Esophagus squamous epithelium (tissue), 5 donors: ENCODE measurements at regions not wholly inside any gene's neighbourhood (a gene's known extent, or its start where the extent isn't known, plus 50 kb on each side); places are given as distances from the start of the nearest gene placed in this dataset.
"Not testable (repeated sequence)": the region's sequence is repeated elsewhere in the genome, so short reads cannot be mapped to it uniquely, and the experiment has no call there.

ENCODE experiments used
- DNase-seq: peaks from one replicate; lab custom pipeline; 2025; lab: John Stamatoyannopoulos, UW
- H3K27ac ChIP-seq, 4 donors: fragments of 200-600 bp; sonication (generic); one replicate each; pipeline ENCODE4 v1.5.1; 2016 to 2019; ENCODE audit warnings: mild to moderate bottlenecking in 1 of 4
- H3K27me3 ChIP-seq, 4 donors: fragments of 200-600 bp; sonication (generic); 1 replicate in 3 of 4; 2 replicates in 1 of 4; pipeline versions ENCODE4 v1.5.1 to v1.6.0; 2017 to 2021; ENCODE audit warnings: antibody characterized with exemption in 1 of 4
- H3K36me3 ChIP-seq, 3 donors: fragments of 200-600 bp; sonication (generic); one replicate each; pipeline ENCODE4 v1.5.1; 2016 to 2019
- H3K4me1 ChIP-seq, 3 donors: fragments of 200-600 bp; sonication (generic); one replicate each; pipeline ENCODE4 v1.5.1; 2017 to 2019
- H3K4me3 ChIP-seq, 4 donors: fragments of 200-600 bp; sonication (generic); 1 replicate in 3 of 4; 2 replicates in 1 of 4; pipeline ENCODE4 v1.5.1; 2016 to 2019; ENCODE audit warnings: mild to moderate bottlenecking in 2 of 4, moderate library complexity in 1 of 4
- H3K9me3 ChIP-seq, 3 donors: fragments of 200-600 bp; sonication (generic); one replicate each; pipeline ENCODE4 v1.5.1; 2016 to 2019
- WGBS, 2 donors: methylation state at CpG; one replicate each; pipeline ENCODE4 v1.1.5; 2018; 5-methylcytosine and 5-hydroxymethylcytosine counted together
- intact Hi-C: fragments of 100-400 bp; cut with DNase I; formaldehyde crosslinking; loops from one replicate; pipeline ENCODE4 v1.15.0; 2022
- donor health status: DM: yes; HTN: yes; CAD: no.

DNA sequence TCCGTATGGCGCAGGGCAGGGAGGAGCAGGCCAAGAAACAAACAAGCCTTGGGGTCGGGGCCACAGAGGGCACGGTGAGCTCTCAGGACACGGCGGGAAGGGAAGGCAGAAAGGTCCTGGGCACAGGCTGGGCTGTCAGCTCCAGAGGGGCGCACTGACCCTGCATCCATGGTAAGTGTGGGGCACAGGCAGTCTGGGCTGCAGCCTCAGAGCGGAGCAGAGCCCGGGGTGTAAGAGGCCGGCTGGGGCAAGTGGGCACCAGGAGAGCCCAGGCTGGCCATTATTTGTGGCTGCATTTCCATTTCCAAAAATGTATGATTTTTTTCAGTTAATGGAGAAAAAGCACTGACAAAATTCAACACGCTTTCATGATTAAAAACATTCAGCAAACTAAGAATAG is 188.8 kb upstream of the PRKX start:
- intact Hi-C loops, DNase-seq: not testable (repeated sequence)
- no CpG with 5 or more reads among the region's 11 CpGs for WGBS, 2 donors

DNA sequence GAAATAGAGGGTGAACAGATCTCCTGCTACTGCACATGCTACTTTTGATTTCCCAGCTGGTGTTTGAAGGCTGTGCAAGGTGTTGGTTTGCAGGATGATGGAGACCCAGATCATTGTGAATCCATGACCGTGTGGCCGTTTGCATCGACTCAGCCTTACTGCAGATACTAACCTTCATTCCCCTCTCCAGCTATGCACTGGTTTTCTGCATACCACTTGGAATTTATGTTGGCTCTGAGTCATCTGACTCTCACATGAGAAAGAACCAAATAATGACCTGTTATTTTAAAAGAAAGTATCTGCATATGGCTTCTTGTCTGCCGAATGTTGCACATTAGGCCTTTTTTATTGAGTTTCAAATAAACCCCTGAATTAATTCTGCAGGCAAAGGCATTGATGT is 183.3 kb upstream of the PRKX start:
- no CpG with 5 or more reads among the region's 4 CpGs for WGBS, 2 donors
- not testable (repeated sequence) for H3K9me3 ChIP-seq

More for the DNA sequence above, 188.8 kb upstream of the PRKX start:
- not testable (repeated sequence) for H3K4me3 ChIP-seq, H3K27ac ChIP-seq, H3K36me3 ChIP-seq, H3K27me3 ChIP-seq, H3K9me3 ChIP-seq, H3K4me1 ChIP-seq

DNA sequence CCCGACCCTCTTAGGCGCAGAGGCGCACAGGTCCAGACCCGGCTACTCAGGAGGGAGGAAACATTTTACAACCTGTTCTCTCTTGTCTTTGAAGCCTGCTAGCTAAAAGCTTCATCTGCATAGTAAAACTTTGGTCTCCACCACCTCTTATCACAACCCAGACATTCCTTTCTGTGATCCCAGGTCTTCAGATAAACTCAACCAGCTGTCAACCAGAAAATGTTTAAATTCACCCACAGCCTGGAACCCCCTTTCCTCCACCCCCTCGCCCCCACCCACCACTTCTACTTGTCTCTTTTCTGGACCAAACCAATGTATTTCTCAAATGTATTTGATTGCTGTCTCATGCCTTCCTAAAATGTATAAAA is 169.1 kb upstream of the PRKX start:
- H3K27me3 ChIP-seq, intact Hi-C loops, H3K27ac ChIP-seq, H3K9me3 ChIP-seq, H3K4me1 ChIP-seq, H3K36me3 ChIP-seq, DNase-seq: not testable (repeated sequence)
- 54% methylated on average over 1 of the region's 5 CpGs; no CpG with 5 or more reads in 1 of the 2 donors for WGBS, 2 donors
- peak overlapping the region in 1 of 4 donors; percentile 33 for H3K4me3 ChIP-seq

More for the DNA sequence above, 183.3 kb upstream of the PRKX start:
- H3K27me3 ChIP-seq, H3K36me3 ChIP-seq, H3K4me1 ChIP-seq, H3K27ac ChIP-seq, intact Hi-C loops, H3K4me3 ChIP-seq, DNase-seq: not testable (repeated sequence)

DNA sequence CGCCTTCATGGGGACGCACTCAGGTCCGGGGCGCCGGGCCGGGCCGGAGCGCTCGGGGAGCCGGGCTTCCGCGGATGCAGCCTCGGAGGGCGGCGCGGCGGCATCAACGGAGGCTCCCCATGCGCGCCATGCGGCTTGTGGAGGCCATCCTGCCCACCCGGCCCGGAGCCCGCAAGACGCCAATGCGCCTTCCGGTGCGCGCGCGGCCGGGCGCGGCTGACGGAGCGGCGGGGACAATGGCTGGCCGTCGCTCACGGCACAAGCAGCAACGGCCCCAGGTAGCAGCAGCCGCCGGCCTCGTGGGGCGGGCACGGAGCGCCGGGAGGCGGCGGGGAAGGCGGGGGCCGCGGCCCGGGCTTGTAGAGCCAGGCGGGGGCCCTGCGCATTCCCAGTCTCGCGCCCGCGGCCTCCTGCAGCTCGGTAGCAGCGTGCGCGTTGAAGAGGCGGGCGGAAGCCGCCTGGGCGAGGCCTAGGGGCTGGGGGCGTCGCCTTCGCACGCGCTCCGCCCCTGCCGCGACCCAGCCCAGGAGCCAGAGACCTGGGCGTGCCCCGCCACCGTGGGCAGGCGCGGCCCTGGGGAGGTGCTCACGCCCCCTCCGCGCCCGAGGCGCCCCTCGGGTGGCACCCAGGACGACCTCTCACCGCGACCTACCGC is 168.6 kb upstream of the PRKX start:
- H3K27ac ChIP-seq, H3K4me1 ChIP-seq, intact Hi-C loops, H3K36me3 ChIP-seq, H3K9me3 ChIP-seq, H3K27me3 ChIP-seq, DNase-seq, H3K4me3 ChIP-seq: not testable (repeated sequence)
- WGBS, 2 donors = no CpG with 5 or more reads among the region's 91 CpGs

DNA sequence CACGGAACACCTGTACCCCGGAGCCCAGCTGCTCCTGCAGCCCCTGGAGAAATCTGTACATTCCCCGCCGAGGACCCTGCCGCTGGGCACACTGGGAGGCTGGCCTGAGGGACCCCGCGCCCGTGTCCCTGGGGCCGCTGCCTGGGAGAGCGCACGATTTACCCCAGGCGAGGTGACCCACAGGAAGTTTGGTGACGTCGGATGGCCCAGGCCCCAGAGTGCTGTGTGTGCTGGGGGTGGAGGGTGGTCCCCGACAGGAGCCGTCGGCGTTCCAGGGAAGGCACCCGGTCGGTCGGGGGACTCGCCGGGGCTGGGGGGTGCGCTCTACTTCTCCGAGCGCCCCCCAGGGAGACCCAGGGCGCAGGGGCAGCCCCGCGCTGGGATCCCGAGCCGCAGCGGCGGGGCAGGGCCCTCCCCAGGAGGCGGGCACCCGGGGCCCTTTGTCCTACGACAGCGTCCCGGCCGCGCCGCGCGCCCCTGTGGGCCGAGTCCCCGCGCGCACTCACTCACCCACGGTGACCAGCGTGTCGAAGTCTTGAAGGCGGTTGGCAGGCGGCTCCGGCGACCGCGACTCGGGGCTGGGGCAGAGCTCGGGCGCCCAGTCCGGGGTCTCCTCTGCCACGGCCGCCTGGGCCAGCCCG is 167.9 kb upstream of the PRKX start:
- H3K4me3 ChIP-seq, H3K27ac ChIP-seq, H3K4me1 ChIP-seq, intact Hi-C loops, H3K36me3 ChIP-seq, DNase-seq, H3K9me3 ChIP-seq, H3K27me3 ChIP-seq: not testable (repeated sequence)
- no CpG with 5 or more reads among the region's 63 CpGs for WGBS, 2 donors

DNA sequence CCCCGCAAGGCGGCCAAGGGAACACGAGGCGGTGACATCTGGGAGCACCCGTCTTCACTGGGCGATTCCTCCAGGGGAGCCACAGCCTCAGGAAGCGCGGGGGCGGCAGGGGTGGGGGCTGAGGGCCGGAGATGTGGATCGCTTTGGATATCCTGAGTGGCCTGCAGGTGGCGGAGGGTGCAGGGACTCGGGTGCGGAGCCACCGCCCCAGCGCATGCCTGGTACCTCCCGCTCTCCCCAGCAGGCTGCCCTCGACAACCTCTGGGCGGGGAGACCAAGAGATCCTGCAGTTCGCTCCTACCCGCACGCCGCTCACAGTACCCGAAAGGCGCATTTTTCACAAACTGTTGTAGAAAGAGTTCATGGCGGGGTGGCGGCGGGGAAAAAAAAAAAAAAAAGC is 162.9 kb upstream of the PRKX start:
- H3K27me3 ChIP-seq, intact Hi-C loops, H3K9me3 ChIP-seq, DNase-seq, H3K36me3 ChIP-seq, H3K4me3 ChIP-seq, H3K4me1 ChIP-seq, H3K27ac ChIP-seq: not testable (repeated sequence)
- WGBS, 2 donors = no CpG with 5 or more reads among the region's 28 CpGs

DNA sequence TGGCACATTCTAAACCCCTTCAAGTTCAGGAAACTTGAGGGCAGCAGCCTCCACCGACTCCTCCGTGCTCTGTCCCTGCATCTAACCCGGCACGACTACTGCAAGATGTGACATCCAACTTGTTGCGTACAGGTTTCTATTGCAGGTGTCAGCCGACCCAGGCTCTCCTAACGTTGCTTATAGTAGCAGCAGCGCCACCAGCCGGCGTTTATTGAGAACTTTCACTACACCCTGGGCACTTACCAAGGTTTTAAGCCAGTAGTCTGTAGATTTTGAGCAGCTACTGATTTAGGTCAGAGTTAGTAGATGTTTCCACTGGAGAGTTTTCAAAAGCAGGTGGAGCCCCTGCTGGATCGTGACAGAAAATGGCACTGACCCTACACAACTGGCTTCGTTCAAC is 162.2 kb upstream of the PRKX start:
- no CpG with 5 or more reads among the region's 12 CpGs for WGBS, 2 donors
- H3K27me3 ChIP-seq, H3K9me3 ChIP-seq, H3K4me3 ChIP-seq, H3K36me3 ChIP-seq, intact Hi-C loops, H3K27ac ChIP-seq, H3K4me1 ChIP-seq, DNase-seq: not testable (repeated sequence)

DNA sequence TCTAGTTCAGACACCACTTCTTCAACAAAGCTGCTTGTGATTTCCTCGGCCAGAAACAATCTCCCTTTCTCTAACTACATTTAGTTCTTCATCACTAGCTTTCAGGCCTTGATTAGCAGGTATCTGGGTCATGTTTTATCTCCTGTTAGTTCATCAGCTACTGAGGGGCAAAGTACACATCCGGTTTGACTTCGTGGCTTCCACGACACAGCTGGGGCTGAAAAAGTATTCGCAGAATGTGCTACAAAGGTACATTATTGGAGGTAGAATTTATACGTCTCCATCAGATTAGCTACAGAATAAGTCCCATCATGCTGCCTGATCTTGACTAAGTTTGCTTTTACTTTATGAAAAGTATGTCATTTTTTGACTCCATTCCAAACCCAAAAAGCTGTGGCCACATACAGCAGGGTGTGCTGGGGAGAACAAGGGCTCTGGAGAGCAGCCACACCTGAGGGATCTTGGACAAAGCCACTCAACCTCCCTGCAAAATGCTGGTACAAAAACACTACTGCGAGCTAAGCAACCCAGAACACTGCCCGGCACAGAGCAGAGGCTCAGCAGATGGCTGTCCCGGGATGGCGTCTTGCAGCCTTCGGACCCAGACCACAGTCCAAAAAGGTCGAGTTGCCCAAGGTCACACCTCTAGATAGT is 158.9 kb upstream of the PRKX start:
- H3K36me3 ChIP-seq, H3K27me3 ChIP-seq, DNase-seq, H3K4me3 ChIP-seq, H3K9me3 ChIP-seq, intact Hi-C loops, H3K4me1 ChIP-seq, H3K27ac ChIP-seq: not testable (repeated sequence)
- 50 to 76% methylated on average over 2 to 6 of the region's 12 CpGs for WGBS, 2 donors

DNA sequence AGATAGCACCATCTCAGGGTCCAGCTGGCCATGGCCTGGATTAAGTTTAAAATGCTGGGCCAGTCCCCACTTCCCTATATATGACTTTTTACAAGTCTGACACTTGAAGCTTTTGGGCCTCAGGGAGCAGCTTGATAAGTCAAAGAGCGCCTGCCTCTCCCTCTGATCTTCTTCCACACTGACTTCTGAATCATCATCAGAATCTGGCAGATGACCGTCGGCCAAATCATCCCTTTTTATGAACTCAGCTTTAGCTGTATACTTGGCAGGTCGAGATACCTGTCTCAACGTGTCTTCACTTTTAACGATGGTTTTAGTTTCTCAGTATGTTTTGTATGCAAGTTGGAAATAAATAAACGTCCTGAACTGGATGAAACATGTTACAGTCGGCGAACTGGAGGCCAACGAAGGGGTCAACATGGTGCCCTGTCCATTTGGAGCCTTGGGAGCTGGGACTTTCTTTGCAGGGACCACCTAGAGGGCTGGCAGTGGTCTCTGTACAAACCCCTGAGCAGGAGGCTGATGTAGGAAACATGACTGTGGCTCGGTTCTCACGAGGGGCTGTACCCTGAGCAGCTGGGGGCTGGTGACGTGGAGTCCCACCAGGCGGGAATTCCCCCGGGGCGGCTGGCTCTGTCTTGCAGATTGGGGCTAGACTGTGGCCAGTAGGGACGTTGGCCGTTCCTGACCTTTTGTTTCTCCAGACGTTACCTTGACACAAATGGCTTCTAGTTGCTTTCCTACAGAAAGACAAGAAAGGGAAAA is 153.8 kb upstream of the PRKX start:
- H3K4me3 ChIP-seq, H3K27me3 ChIP-seq, H3K36me3 ChIP-seq, H3K4me1 ChIP-seq, DNase-seq, H3K9me3 ChIP-seq, intact Hi-C loops: not testable (repeated sequence)
- peak overlapping the region in 1 of 4 donors; percentile 21 for H3K27ac ChIP-seq
- WGBS, 2 donors = no CpG with 5 or more reads among the region's 19 CpGs

DNA sequence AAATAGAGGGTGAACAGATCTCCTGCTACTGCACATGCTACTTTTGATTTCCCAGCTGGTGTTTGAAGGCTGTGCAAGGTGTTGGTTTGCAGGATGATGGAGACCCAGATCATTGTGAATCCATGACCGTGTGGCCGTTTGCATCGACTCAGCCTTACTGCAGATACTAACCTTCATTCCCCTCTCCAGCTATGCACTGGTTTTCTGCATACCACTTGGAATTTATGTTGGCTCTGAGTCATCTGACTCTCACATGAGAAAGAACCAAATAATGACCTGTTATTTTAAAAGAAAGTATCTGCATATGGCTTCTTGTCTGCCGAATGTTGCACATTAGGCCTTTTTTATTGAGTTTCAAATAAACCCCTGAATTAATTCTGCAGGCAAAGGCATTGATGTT is 144.9 kb upstream of the PRKX start:
- DNase-seq, H3K27me3 ChIP-seq, intact Hi-C loops, H3K4me3 ChIP-seq, H3K4me1 ChIP-seq, H3K27ac ChIP-seq, H3K9me3 ChIP-seq, H3K36me3 ChIP-seq: not testable (repeated sequence)
- WGBS, 2 donors = no CpG with 5 or more reads among the region's 4 CpGs

DNA sequence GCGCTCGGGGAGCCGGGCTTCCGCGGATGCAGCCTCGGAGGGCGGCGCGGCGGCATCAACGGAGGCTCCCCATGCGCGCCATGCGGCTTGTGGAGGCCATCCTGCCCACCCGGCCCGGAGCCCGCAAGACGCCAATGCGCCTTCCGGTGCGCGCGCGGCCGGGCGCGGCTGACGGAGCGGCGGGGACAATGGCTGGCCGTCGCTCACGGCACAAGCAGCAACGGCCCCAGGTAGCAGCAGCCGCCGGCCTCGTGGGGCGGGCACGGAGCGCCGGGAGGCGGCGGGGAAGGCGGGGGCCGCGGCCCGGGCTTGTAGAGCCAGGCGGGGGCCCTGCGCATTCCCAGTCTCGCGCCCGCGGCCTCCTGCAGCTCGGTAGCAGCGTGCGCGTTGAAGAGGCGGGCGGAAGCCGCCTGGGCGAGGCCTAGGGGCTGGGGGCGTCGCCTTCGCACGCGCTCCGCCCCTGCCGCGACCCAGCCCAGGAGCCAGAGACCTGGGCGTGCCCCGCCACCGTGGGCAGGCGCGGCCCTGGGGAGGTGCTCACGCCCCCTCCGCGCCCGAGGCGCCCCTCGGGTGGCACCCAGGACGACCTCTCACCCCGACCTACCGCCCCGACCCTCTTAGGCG is 130.2 kb upstream of the PRKX start:
- WGBS, 2 donors = no CpG with 5 or more reads among the region's 85 CpGs
- DNase-seq, H3K36me3 ChIP-seq, intact Hi-C loops, H3K4me1 ChIP-seq, H3K9me3 ChIP-seq, H3K27me3 ChIP-seq: not testable (repeated sequence)
- H3K27ac ChIP-seq = peak overlapping the region in 2 of 4 donors; percentile 39 to 79
- H3K4me3 ChIP-seq = peak overlapping the region; percentile 20 to 66 (median 42)

DNA sequence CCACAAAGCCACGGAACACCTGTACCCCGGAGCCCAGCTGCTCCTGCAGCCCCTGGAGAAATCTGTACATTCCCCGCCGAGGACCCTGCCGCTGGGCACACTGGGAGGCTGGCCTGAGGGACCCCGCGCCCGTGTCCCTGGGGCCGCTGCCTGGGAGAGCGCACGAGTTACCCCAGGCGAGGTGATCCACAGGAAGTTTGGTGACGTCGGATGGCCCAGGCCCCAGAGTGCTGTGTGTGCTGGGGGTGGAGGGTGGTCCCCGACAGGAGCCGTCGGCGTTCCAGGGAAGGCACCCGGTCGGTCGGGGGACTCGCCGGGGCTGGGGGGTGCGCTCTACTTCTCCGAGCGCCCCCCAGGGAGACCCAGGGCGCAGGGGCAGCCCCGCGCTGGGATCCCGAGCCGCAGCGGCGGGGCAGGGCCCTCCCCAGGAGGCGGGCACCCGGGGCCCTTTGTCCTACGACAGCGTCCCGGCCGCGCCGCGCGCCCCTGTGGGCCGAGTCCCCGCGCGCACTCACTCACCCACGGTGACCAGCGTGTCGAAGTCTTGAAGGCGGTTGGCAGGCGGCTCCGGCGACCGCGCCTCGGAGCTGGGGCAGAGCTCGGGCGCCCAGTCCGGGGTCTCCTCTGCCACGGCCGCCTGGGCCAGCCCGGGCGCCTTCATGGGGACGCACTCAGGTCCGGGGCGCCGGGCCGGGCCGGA is 129.5 kb upstream of the PRKX start:
- H3K4me1 ChIP-seq, H3K27me3 ChIP-seq, intact Hi-C loops, H3K36me3 ChIP-seq, H3K9me3 ChIP-seq, DNase-seq: not testable (repeated sequence)
- Histone ChIP-seq H3K27ac (peak overlapping the region in 3 of 4 donors; percentile 39 to 79 (median 54)), H3K4me3 (peak overlapping the region; percentile 20 to 66 (median 42))
- WGBS, 2 donors = no CpG with 5 or more reads among the region's 70 CpGs
